GM18511 (cell line): ENCODE measurements at regions not wholly inside any gene's neighbourhood (a gene's known extent, or its start where the extent isn't known, plus 50 kb on each side); places are given as distances from the start of the nearest gene placed in this dataset.

Source experiments
- ATAC-seq: cut with Tn5 transposase; IDR thresholded peaks from one replicate; pipeline ENCODE4 v1.9.1; 2021; ENCODE audit warnings: mild to moderate bottlenecking, moderate library complexity; ENCODE audit not compliant: unreplicated experiment

DNA sequence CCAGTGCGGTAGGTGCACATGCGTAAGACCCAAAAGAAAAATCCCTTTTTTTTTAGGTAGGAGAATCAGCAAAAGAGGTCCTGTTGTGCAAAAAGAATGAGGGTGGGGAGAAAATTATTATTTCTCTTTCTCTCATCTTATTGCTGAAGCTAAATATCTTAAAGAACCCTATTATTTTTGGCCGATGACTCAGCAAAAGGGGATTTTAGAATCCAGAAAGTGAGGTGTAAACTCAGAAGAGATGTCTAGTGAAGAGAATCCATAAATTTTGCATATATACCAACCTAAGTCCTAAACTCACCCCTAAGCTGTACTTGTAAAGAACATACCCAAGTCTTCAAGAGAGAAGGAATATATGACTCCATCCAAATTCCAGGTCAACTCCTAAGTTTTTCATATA is 386.3 kb upstream of the ZNF717 start:
- ATAC-seq: no peak

DNA sequence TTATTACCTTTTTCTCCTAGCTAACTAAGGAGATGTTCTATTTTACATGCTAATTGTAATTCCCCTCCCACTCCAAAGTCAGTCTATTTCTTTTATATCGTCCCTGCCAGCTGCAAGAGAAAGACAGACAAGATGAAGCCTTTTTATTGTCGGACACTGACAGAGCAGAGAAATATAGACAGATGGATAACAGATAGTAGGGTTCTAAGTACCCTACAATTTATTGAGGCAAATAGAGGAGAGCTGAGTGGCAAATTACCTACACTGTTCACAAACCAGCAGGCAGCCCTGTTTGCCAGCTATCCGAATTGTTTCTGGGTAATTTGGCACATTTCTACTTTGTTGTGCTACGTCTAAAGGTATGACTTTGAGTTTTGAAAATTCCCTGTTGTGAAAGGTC is 392.3 kb upstream of the ZNF717 start:
- ATAC-seq: no peak

GRCh38 chr3:76178412-76178811 is 393.1 kb upstream of the ZNF717 start:
- no peak for ATAC-seq

DNA sequence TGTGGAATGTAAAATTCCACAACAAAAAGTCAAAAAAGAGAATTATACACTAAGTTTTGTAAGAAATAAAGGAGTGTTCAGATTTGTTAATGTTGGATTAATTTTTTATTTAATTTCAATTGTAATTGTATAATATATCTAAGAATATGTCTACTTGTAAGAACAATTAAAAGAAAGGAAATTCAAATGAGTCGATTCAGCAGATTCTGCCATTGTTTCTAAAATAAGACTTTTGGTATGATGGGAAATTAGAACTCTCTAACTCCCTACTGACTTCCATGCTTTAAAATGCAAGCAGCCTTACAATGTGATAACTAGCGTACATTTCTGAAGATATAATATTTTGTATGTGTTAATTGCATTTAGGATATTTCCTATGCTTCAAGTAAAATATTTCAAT is 395.9 kb upstream of the ZNF717 start:
- no peak for ATAC-seq

GRCh38 chr3:76198086-76198485 is 412.7 kb upstream of the ZNF717 start:
- no peak for ATAC-seq

DNA sequence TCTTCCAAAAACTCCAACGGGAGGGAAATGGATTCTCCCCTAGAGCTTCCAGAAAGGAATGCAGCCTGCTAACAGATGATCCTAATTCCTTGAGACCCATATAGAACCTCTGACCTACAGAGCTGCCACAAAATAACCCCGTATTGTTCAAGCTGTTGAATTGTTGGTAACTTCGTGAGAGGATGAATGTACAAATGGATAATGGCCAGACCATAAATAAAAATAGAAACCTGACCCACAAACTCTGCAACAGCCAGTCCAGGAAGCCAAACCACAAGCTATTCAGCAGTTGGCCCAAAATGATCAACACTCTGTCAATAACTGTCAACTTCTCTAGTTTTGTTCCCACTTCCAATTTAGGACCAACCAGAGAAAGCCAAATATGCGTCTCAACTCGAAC is 414.0 kb upstream of the ZNF717 start:
- ATAC-seq: no peak

GRCh38 chr3:76203578-76203977 is 418.2 kb upstream of the ZNF717 start:
- ATAC-seq: no peak

DNA sequence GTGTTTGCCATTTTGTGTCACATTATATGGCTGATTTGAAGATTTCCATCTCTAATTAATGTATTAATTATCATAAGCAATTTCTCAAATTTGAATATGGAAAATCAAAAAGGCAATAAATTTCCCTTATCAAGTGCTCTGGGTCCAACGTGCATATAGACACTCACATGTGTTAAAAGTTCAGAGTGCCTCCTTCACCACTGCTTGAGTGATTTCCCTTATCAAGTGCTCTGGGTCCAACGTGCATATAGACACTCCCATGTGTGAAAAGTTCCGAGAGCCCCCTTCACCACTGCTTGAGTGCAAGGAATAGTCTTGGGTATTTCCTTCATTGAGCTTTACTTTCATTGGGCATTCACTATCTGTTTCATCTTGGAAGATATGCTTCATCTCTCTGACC is 421.0 kb upstream of the ZNF717 start:
- no peak for ATAC-seq

- no peak for ATAC-seq
Observed at GRCh38 chr3:76212679-76213078, 427.3 kb upstream of the ZNF717 start.

DNA sequence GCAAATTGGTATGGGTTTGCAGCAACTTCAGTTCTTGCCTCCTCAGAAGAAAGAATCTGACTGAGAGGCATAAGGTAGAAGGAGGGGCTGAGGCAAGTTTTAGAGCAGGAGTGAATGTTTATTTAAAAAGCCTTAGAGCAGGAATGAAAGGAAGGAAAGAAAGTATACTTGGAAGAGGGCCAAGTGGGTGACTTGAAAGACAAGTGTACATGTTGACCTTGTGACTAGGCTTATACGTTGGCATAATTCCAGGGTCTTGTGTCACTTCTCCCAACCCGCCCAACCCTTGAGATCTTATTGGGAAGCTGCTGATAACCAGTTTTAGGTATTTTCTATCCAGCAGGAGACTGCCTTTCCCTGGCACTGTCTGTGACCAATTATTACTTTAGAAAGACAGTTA is 436.9 kb upstream of the ZNF717 start:
- no peak for ATAC-seq

DNA sequence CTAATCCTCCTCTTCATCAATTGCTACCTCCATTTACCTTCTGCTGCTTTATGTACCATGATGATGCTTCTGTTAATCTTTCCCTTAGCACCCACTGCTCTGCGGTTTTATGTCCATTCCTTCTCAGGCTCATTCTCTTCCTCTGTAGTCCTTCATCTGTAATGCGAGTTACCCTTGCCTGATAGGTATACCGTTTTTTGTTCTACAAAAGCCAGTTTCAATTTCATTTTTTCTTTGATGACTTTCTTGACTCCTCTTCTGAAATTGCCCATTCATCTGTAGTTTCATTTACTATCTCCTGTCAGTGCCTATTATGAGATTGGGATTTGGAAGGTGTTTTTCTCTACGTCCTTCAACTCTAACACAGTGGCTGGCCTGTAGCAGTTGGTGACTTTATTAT is 445.9 kb upstream of the ZNF717 start:
- ATAC-seq: no peak

GRCh38 chr3:76242886-76243753 is 457.8 kb upstream of the ZNF717 start:
- ATAC-seq: no peak

GRCh38 chr3:76245073-76245472 is 459.7 kb upstream of the ZNF717 start:
- ATAC-seq: no peak

- ATAC-seq: no peak
Observed at GRCh38 chr3:76245622-76246021, 460.3 kb upstream of the ZNF717 start.

DNA sequence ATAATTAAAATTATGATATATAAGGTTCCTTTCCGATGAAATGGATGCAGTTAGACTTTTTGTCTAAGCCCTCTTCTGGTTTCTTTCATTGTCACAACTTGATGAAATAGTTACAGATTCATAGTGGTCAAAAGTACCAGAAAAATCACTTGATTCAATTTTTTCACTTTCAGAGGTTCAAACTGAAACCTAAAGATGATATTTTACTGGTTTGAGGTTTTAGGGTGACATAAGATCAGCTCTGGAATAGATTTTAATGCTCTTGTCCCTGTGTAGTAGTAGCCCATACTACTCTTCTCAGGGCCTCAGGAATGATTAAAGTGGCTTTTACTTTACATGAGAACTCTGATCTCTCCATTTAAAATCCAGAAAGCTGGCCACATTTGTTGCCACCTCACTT is 479.1 kb upstream of the ZNF717 start:
- no peak for ATAC-seq

DNA sequence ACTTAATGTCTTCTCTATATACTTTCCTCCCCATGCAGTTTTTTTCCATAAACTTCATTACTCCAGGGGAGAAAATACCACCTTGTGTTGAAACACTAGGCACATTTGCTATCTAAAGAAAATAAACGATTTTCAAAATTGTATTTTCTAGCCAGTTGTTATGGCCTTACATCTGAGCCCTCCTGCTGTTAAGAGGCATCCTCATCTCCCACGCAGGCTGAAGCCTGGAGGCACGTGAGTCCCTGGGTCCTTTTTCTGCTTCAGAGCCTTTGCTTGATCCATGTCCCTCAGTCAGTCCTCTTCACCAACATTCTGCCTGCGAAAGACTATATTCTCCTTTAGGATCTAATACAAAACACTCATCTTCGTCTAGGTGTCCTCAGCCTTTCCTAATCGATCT is 479.6 kb upstream of the ZNF717 start:
- ATAC-seq: no peak

GRCh38 chr3:76266511-76266910 is 481.2 kb upstream of the ZNF717 start:
- ATAC-seq: no peak

- ATAC-seq: no peak
Observed at GRCh38 chr3:76267851-76268380, 482.6 kb upstream of the ZNF717 start.

GRCh38 chr3:76293856-76294255 is 508.5 kb upstream of the ZNF717 start:
- no peak for ATAC-seq

DNA sequence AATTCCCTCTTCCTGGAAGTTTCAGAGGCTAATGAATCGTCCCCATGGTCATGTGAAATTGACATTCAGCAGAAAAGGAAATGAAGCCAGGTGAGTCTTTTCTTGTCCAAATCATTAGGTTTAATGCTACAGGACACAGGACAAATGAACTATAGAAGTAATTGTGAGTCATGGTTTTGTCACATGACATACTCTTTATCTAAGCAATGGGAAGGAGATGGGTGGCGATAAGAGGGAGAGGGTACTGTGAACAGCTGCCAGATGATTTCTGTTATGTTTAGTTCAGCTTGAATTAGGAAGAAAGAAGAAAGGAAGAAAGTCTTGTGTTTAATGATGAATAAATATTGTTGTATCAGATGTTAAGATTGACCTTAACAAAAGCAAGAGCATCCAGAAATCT is 515.4 kb upstream of the ZNF717 start:
- no peak for ATAC-seq

DNA sequence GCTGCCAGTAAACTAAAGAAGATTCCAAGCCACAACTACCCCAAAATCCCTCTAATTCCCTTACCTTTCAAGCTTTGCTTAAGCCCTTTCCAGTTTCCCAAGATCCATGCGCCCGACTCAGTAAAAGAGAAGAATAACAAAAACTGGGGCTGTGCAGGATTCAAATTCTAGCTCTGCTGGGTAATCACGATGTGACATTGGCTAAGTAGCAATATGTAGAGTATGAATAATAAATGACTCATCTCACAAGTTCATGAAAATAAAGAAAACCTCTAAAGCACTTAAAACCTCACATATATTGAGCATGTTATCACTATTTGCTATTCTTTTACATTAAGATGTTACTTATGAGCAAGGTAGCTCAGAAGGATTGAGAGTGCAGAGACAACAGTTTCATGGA is 522.2 kb upstream of the ZNF717 start:
- ATAC-seq: no peak

GRCh38 chr3:76308541-76308940 is 523.2 kb upstream of the ZNF717 start:
- ATAC-seq: no peak

DNA sequence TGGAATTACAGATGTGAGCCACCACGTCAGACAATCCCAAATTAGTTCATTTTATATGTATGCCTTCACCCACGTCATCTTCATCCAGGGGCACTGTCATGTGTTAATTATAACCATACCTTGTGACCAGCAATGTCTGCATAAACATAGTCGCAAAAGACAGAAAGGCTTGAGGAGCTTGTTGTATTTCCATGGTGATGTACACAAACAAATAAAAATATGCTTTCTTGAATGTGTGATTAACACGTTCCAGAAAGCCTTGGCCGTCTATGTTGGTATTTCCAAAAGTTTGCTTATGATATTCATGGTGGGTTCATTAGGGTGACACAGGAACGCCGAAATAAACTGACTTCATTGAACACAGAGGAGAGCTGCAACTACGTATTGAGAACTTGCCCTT is 524.7 kb upstream of the ZNF717 start:
- ATAC-seq: no peak
